VCaP (cell line): ENCODE measurements at regions not wholly inside any gene's neighbourhood (a gene's known extent, or its start where the extent isn't known, plus 50 kb on each side); places are given as distances from the start of the nearest gene placed in this dataset.

ENCODE experiments used
- H3K27ac ChIP-seq: fragments of 450-650 bp; 2 replicates; pipeline ENCODE4 v1.5.1; 2017
- CTCF ChIP-seq: fragments of 450-650 bp; conservative IDR thresholded peaks from 2 replicates; pipeline ENCODE4 v1.5.1; 2017; ENCODE audit warnings: mild to moderate bottlenecking, moderate library complexity

- H3K27ac ChIP-seq = no peak overlapping the region
- no peak for TF ChIP-seq CTCF
Measured at GRCh38 chr4:181137351-181137750, 1105.9 kb upstream of the TENM3 start.

- no peak overlapping the region for H3K27ac ChIP-seq
- no peak for TF ChIP-seq CTCF
Measured at GRCh38 chr4:181138116-181138515, 1105.1 kb upstream of the TENM3 start.

GRCh38 chr4:181140037-181140603 is 1103.1 kb upstream of the TENM3 start:
- TF ChIP-seq CTCF = no peak

GRCh38 chr4:181143250-181143854 is 1099.8 kb upstream of the TENM3 start:
- H3K27ac ChIP-seq = no peak overlapping the region
- TF ChIP-seq CTCF = peak; percentile 93

More at GRCh38 chr4:181140037-181140603, 1103.1 kb upstream of the TENM3 start:
- no peak overlapping the region for H3K27ac ChIP-seq

GRCh38 chr4:181146051-181146450 is 1097.2 kb upstream of the TENM3 start:
- no peak overlapping the region for H3K27ac ChIP-seq
- TF ChIP-seq CTCF = no peak

- H3K27ac ChIP-seq = no peak overlapping the region
- no peak for TF ChIP-seq CTCF
Measured at GRCh38 chr4:181147416-181147951, 1095.7 kb upstream of the TENM3 start.

GRCh38 chr4:181148470-181148869 is 1094.7 kb upstream of the TENM3 start:
- no peak for TF ChIP-seq CTCF
- H3K27ac ChIP-seq = no peak overlapping the region
